RPMI8226 (cell line): ENCODE measurements at regions not wholly inside any gene's neighbourhood (a gene's known extent, or its start where the extent isn't known, plus 50 kb on each side); places are given as distances from the start of the nearest gene placed in this dataset.
"Not testable (repeated sequence)": the region's sequence is repeated elsewhere in the genome, so short reads cannot be mapped to it uniquely, and the experiment has no call there.

Experiments used
- DNase-seq: peaks from one replicate; pipeline ENCODE4 v3.0.0-alpha.2; 2015

- DNase-seq = no peak
Observed at GRCh38 chr2:12533337-12534005, 183.3 kb upstream of the TRIB2 start.

- DNase-seq = no peak
Observed at GRCh38 chr2:12534646-12535263, 182.0 kb upstream of the TRIB2 start.

- no peak for DNase-seq
Observed at GRCh38 chr2:12536976-12537375, 179.8 kb upstream of the TRIB2 start.

GRCh38 chr2:12538138-12538694 is 178.5 kb upstream of the TRIB2 start:
- no peak for DNase-seq

GRCh38 chr2:12539336-12539735 is 177.4 kb upstream of the TRIB2 start:
- no peak for DNase-seq

GRCh38 chr2:12539776-12540562 is 176.8 kb upstream of the TRIB2 start:
- no peak for DNase-seq

GRCh38 chr2:12543076-12543977 is 173.4 kb upstream of the TRIB2 start:
- DNase-seq = no peak

GRCh38 chr2:12543978-12544558 is 172.7 kb upstream of the TRIB2 start:
- no peak for DNase-seq

- DNase-seq = no peak
Observed at GRCh38 chr2:12547566-12548170, 169.1 kb upstream of the TRIB2 start.

- DNase-seq = no peak
Observed at GRCh38 chr2:12548906-12549305, 167.8 kb upstream of the TRIB2 start.

GRCh38 chr2:12549641-12550040 is 167.1 kb upstream of the TRIB2 start:
- DNase-seq = no peak

- DNase-seq = no peak
Observed at GRCh38 chr2:12552092-12552491, 164.6 kb upstream of the TRIB2 start.

- no peak for DNase-seq
Observed at GRCh38 chr2:12554224-12555011, 162.3 kb upstream of the TRIB2 start.

- DNase-seq = no peak
Observed at GRCh38 chr2:12555012-12555645, 161.6 kb upstream of the TRIB2 start.

GRCh38 chr2:12556762-12557161 is 160.0 kb upstream of the TRIB2 start:
- no peak for DNase-seq

- DNase-seq = no peak
Observed at GRCh38 chr2:12557688-12558087, 159.0 kb upstream of the TRIB2 start.

- no peak for DNase-seq
Observed at GRCh38 chr2:12558519-12558918, 158.2 kb upstream of the TRIB2 start.

- DNase-seq = no peak
Observed at GRCh38 chr2:12560618-12561017, 156.1 kb upstream of the TRIB2 start.

- no peak for DNase-seq
Observed at GRCh38 chr2:12567411-12567810, 149.3 kb upstream of the TRIB2 start.

- not testable (repeated sequence) for DNase-seq
Observed at GRCh38 chr2:12569510-12569909, 147.2 kb upstream of the TRIB2 start.
